ENCODE measurements at regions not wholly inside any gene's neighbourhood (a gene's known extent, or its start where the extent isn't known, plus 50 kb on each side); places are given as distances from the start of the nearest gene placed in this dataset.
"Not testable (repeated sequence)": the region's sequence is repeated elsewhere in the genome, so short reads cannot be mapped to it uniquely, and the experiment has no call there.

DNA sequence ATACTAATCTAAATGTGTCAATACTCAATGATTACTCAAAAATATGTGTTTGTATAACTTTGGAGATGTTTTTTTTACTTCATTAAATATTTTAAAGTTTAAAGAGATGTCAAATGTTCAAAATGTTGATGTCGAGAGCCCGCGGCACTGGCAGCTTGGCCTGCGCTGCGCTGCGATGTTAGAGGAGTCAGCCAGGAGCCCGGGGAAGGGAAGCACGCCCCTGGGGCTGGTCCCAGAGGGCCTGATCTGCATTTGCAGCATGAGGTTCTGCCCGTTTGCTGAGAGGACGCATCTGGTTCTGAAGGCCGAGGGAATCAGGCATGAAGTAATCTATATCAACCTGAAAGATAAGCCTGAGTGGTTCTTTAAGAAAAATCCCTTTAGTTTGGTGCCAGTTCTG is 66.4 kb upstream of the ATP2C1 start:
- H3K27me3 ChIP-seq (ENCODE audit: control insufficient read depth in 1 of 2, insufficient read depth in 2 of 2, low read length in 2 of 2) = peaks cover 0 to 4% of the 10 kb centered on the region in 2 experiments
- TF ChIP-seq, protein P1, sequence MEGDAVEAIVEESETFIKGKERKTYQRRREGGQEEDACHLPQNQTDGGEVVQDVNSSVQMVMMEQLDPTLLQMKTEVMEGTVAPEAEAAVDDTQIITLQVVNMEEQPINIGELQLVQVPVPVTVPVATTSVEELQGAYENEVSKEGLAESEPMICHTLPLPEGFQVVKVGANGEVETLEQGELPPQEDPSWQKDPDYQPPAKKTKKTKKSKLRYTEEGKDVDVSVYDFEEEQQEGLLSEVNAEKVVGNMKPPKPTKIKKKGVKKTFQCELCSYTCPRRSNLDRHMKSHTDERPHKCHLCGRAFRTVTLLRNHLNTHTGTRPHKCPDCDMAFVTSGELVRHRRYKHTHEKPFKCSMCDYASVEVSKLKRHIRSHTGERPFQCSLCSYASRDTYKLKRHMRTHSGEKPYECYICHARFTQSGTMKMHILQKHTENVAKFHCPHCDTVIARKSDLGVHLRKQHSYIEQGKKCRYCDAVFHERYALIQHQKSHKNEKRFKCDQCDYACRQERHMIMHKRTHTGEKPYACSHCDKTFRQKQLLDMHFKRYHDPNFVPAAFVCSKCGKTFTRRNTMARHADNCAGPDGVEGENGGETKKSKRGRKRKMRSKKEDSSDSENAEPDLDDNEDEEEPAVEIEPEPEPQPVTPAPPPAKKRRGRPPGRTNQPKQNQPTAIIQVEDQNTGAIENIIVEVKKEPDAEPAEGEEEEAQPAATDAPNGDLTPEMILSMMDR (IDR thresholded peaks at IDR 0.05) = no peak
- no peaks in the 10 kb centered on the region for H3K27me3 Mint-ChIP-seq
- H3K9me3 ChIP-seq (ENCODE audit: control insufficient read depth in 1 of 2, insufficient read depth in 1 of 2, low read length in 2 of 2) = no peaks in the 10 kb centered on the region
- ChIA-PET POLR2A (no interaction called here), CTCF (no interaction called here)
- intact Hi-C loops (cut with DNase I, micrococcal nuclease) = no loop called here
- H3K4me3 ChIP-seq (ENCODE audit: low read length) = no peak overlapping the region
- no peak overlapping the region for H3K27ac Mint-ChIP-seq
- H3K4me1 ChIP-seq (ENCODE audit: insufficient read depth, low read length) = no peaks in the 10 kb centered on the region
- no peaks in the 10 kb centered on the region for H3K4me1 Mint-ChIP-seq (ENCODE audit: low read depth)
- H3K27ac ChIP-seq (ENCODE audit: low read depth in 1 of 2, low read length in 2 of 2) = no peak overlapping the region
- ATAC-seq (ENCODE audit: poor library complexity) = no peak
- H3K36me3 ChIP-seq (ENCODE audit: insufficient read depth, low read length) = no peaks in the 10 kb centered on the region
- no peak overlapping the region for H3K4me3 Mint-ChIP-seq
- no peaks in the 10 kb centered on the region for H3K36me3 Mint-ChIP-seq (ENCODE audit: low read depth)
- no peak for DNase-seq
- H3K9me3 Mint-ChIP-seq = no peaks in the 10 kb centered on the region

DNA sequence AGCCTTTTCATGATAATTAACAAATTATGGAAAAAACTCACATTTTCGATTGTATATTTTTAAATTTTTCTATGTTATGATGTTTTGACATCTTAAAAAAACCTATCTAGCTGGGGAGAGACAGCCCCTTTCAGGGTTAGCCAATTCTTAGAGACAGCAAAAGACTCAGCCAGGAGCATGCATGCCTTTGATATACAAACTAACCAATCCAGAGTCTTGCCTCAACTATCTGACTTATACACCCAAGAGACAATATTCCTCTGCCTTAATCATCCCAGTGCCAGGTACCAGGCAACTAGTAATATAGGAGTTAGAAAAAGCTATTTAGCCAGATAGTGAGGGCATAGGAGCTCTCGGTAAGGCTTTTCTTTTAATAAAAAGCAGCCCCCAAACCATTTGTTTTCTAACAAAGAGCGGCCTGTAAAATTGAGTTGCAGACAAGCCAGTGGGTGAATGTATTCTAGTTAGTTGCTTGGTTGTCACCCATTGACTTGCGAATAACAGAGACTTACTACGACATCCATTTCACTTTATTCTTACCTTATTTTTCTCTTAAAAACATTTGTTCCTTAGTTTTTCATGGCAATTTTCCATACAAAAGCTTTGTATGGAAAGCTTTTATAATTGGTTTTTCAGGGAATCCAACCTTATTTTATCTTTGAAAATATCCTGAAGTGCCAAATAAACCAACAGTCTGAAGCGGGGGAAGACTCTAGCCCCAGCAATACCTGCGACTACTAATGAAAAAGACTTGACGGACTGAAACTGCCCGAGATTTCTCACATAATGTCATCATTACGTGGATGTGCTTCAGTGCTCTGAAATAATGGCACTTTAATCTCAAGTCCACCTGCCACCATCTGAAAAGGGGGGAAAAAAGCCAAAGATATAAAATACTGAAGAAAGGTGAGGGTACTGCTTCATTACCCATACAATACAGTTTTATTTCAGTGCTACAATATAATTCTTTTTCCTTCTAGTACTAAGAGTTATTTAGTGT is 64.6 kb upstream of the ATP2C1 start:
- no peak overlapping the region for H3K4me3 Mint-ChIP-seq
- H3K4me1 Mint-ChIP-seq (ENCODE audit: low read depth) = no peaks in the 10 kb centered on the region
- H3K36me3 Mint-ChIP-seq (ENCODE audit: low read depth) = no peaks in the 10 kb centered on the region
- TF ChIP-seq, protein P1 (IDR thresholded peaks at IDR 0.05) = no peak
- ATAC-seq (ENCODE audit: poor library complexity) (no peak), DNase-seq (no peak)
- intact Hi-C loops (cut with DNase I, micrococcal nuclease) = no loop called here
- Histone ChIP-seq H3K36me3 (ENCODE audit: insufficient read depth, low read length) (no peaks in the 10 kb centered on the region), H3K27me3 (ENCODE audit: control insufficient read depth in 1 of 2, insufficient read depth in 2 of 2, low read length in 2 of 2) (peaks cover 0 to 4% of the 10 kb centered on the region in 2 experiments), H3K27ac (ENCODE audit: low read depth in 1 of 2, low read length in 2 of 2) (no peak overlapping the region), H3K4me3 (ENCODE audit: low read length) (no peak overlapping the region), H3K9me3 (ENCODE audit: control insufficient read depth in 1 of 2, insufficient read depth in 1 of 2, low read length in 2 of 2) (no peaks in the 10 kb centered on the region), H3K4me1 (ENCODE audit: insufficient read depth, low read length) (no peaks in the 10 kb centered on the region)
- H3K9me3 Mint-ChIP-seq = no peaks in the 10 kb centered on the region
- H3K27ac Mint-ChIP-seq = no peak overlapping the region
- no peaks in the 10 kb centered on the region for H3K27me3 Mint-ChIP-seq
- ChIA-PET POLR2A (no interaction called here), CTCF (no interaction called here)

DNA sequence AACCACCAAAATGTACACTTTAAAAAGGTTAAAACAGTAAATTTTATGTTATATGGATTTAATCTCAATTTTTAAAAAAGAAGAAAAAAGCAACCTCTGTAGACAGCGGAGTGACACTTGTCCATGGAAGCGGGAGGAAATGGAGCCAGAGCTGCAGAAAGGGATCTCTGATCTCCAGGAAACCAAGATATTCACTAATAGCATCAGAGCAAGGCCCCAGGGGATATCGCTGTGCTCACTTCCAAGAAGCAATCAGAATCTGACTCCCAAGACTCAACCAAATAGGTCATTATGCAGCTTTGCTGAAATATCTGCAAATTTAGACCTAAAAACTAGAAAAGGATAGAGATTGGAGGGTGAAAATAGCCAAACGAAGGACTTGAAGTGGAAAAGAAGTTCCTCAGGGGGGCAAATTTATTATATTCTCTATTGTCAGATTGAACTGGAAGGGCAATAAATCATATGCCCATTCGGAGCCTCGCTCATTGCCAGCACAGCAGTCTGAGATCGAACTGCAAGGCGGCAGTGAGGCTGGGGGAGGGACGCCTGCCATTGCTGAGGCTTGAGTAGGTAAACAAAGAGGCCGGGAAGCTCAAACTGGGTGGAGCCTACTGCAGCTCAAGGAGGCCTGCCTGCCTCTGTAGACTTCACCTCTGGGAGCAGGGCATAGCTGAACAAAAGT is 62.0 kb upstream of the ATP2C1 start:
- Histone ChIP-seq H3K36me3 (ENCODE audit: insufficient read depth, low read length) (no peaks in the 10 kb centered on the region), H3K4me3 (ENCODE audit: low read length) (no peak overlapping the region), H3K9me3 (ENCODE audit: control insufficient read depth in 1 of 2, insufficient read depth in 1 of 2, low read length in 2 of 2) (no peaks in the 10 kb centered on the region), H3K27me3 (ENCODE audit: control insufficient read depth in 1 of 2, insufficient read depth in 2 of 2, low read length in 2 of 2) (peaks cover 0 to 4% of the 10 kb centered on the region in 2 experiments), H3K4me1 (ENCODE audit: insufficient read depth, low read length) (no peaks in the 10 kb centered on the region), H3K27ac (ENCODE audit: low read depth in 1 of 2, low read length in 2 of 2) (no peak overlapping the region)
- Mint-ChIP-seq H3K4me3 (no peak overlapping the region), H3K27ac (no peak overlapping the region), H3K27me3 (no peaks in the 10 kb centered on the region), H3K36me3 (ENCODE audit: low read depth) (no peaks in the 10 kb centered on the region), H3K4me1 (ENCODE audit: low read depth) (no peaks in the 10 kb centered on the region), H3K9me3 (no peaks in the 10 kb centered on the region)
- intact Hi-C loops (cut with DNase I, micrococcal nuclease) = no loop called here
- TF ChIP-seq, protein P1 (IDR thresholded peaks at IDR 0.05) = no peak
- DNase-seq (no peak), ATAC-seq (ENCODE audit: poor library complexity) (no peak)
- ChIA-PET CTCF (no interaction called here), POLR2A (no interaction called here)

DNA sequence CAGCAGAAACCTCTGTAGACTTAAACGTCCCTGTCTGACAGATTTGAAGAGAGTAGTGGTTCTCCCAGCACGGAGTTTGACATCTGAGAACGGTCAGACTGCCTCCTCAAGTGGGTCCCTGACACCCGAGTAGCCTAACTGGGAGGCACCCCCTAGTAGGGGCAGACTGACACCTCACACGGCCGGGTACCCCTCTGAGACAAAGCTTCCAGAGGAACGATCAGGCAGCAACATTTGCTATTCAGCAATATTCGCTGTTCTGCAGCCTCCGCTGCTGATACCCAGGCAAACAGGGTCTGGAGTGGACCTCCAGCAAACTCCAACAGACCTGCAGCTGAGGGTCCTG is 61.5 kb upstream of the ATP2C1 start:
- POLR2A ChIA-PET; CTCF ChIA-PET; H3K36me3 ChIP-seq (ENCODE audit: insufficient read depth, low read length); H3K27ac ChIP-seq (ENCODE audit: low read depth in 1 of 2, low read length in 2 of 2); H3K4me1 ChIP-seq (ENCODE audit: insufficient read depth, low read length); H3K4me3 Mint-ChIP-seq; H3K27me3 Mint-ChIP-seq; H3K27me3 ChIP-seq (ENCODE audit: control insufficient read depth in 1 of 2, insufficient read depth in 2 of 2, low read length in 2 of 2); DNase-seq; intact Hi-C loops (cut with DNase I, micrococcal nuclease); H3K9me3 ChIP-seq (ENCODE audit: control insufficient read depth in 1 of 2, insufficient read depth in 1 of 2, low read length in 2 of 2); H3K4me1 Mint-ChIP-seq (ENCODE audit: low read depth); H3K36me3 Mint-ChIP-seq (ENCODE audit: low read depth); ATAC-seq (ENCODE audit: poor library complexity); H3K9me3 Mint-ChIP-seq; H3K4me3 ChIP-seq (ENCODE audit: low read length); H3K27ac Mint-ChIP-seq: not testable (repeated sequence)

Measured in CD4-positive, alpha-beta T cell (primary cell).